ENCODE measurements at regions not wholly inside any gene's neighbourhood (a gene's known extent, or its start where the extent isn't known, plus 50 kb on each side); places are given as distances from the start of the nearest gene placed in this dataset.

GRCh38 chr16:60438894-60439293, 1597.3 kb downstream of the CDH8 start:
- H3K4me3 ChIP-seq (ENCODE audit: low read depth, low read length): no peak overlapping the region
- no peak for DNase-seq (ENCODE audit: low read depth)
- TF ChIP-seq, protein P1, sequence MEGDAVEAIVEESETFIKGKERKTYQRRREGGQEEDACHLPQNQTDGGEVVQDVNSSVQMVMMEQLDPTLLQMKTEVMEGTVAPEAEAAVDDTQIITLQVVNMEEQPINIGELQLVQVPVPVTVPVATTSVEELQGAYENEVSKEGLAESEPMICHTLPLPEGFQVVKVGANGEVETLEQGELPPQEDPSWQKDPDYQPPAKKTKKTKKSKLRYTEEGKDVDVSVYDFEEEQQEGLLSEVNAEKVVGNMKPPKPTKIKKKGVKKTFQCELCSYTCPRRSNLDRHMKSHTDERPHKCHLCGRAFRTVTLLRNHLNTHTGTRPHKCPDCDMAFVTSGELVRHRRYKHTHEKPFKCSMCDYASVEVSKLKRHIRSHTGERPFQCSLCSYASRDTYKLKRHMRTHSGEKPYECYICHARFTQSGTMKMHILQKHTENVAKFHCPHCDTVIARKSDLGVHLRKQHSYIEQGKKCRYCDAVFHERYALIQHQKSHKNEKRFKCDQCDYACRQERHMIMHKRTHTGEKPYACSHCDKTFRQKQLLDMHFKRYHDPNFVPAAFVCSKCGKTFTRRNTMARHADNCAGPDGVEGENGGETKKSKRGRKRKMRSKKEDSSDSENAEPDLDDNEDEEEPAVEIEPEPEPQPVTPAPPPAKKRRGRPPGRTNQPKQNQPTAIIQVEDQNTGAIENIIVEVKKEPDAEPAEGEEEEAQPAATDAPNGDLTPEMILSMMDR (IDR thresholded peaks at IDR 0.05; ENCODE audit: insufficient read depth, low read length): no peak

DNA sequence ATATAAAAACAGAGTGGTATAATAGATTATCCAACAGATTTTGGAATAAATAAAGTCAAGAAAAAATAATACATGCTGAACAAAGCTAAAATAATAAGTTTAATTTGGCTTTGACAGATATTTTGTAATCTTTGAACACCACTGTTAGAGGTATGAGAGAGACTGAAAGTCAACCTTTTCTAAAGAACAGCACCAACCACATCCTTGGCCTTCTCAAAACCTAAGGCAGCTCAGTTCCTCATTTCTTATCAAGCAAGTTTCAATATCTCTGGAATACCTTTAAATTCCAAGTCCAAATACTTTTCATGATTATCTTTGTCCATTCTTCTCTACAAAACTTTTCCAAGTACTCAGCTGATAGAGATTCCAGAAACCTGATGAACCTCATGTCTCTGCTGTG, 1603.8 kb downstream of the CDH8 start:
- no peak for DNase-seq (ENCODE audit: low read depth)
- no peak overlapping the region for H3K4me3 ChIP-seq (ENCODE audit: low read depth, low read length)

GRCh38 chr16:60419859-60420258, 1616.4 kb downstream of the CDH8 start:
- no peak overlapping the region for H3K4me3 ChIP-seq (ENCODE audit: low read depth, low read length)
- TF ChIP-seq, protein P1 (IDR thresholded peaks at IDR 0.05; ENCODE audit: insufficient read depth, low read length): no peak
- no peak for DNase-seq (ENCODE audit: low read depth)

More for the DNA sequence above, 1603.8 kb downstream of the CDH8 start:
- TF ChIP-seq, protein P1 (IDR thresholded peaks at IDR 0.05; ENCODE audit: insufficient read depth, low read length): no peak

GRCh38 chr16:60414613-60415012, 1621.6 kb downstream of the CDH8 start:
- DNase-seq (ENCODE audit: low read depth): no peak
- TF ChIP-seq, protein P1 (IDR thresholded peaks at IDR 0.05; ENCODE audit: insufficient read depth, low read length): no peak
- H3K4me3 ChIP-seq (ENCODE audit: low read depth, low read length): no peak overlapping the region

DNA sequence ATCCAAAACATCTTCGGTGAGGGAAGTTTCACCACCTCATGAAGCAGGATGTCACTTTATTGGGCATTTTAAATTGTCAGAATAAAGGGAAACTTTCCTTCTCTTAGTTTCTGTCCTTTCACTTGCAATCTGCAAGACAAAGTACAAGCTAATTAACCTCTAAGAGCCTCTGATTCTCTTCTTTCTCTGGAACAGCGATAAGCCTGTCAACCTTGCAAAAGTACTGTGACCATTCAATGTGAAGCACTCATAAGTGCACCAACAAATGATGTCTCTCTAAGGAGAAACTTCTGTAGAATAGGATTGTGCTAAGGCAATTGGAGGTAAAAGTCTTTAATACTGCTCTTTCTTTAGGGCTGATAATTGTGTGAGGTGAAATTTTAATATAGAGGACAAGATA, 1622.3 kb downstream of the CDH8 start:
- no peak for DNase-seq (ENCODE audit: low read depth)
- TF ChIP-seq, protein P1 (IDR thresholded peaks at IDR 0.05; ENCODE audit: insufficient read depth, low read length): no peak
- no peak overlapping the region for H3K4me3 ChIP-seq (ENCODE audit: low read depth, low read length)

- H3K4me3 ChIP-seq (ENCODE audit: low read depth, low read length): no peak overlapping the region
- DNase-seq (ENCODE audit: low read depth): no peak
- TF ChIP-seq, protein P1 (IDR thresholded peaks at IDR 0.05; ENCODE audit: insufficient read depth, low read length): no peak
These were observed 1628.6 kb downstream of the CDH8 start for GRCh38 chr16:60407606-60408005.

DNA sequence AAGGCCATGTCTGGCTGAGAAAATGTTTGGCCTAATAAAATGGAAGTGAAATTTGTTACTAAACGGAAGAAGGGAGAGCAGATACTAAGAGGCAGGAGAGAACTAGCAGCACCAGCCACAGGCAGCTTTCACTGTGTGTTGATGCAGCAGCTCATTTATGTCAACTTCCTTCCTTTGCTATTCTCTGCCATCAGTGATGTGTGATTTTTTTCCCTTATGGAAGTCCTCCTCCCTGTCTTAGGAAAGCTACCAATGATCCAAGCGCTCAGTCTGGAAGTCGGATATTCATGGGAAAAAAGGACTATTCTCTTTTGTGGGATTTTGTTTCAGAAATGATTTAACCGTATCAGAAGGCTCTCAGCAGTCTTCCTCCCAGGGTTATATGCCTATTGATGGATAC, 1629.2 kb downstream of the CDH8 start:
- no peak for DNase-seq (ENCODE audit: low read depth)
- no peak overlapping the region for H3K4me3 ChIP-seq (ENCODE audit: low read depth, low read length)
- TF ChIP-seq, protein P1 (IDR thresholded peaks at IDR 0.05; ENCODE audit: insufficient read depth, low read length): no peak
